A673 (cell line): ENCODE measurements at regions not wholly inside any gene's neighbourhood (a gene's known extent, or its start where the extent isn't known, plus 50 kb on each side); places are given as distances from the start of the nearest gene placed in this dataset.

ENCODE experiments used
- CTCF ChIP-seq: fragments of 300-800, 200-600 bp; sonication (generic); conservative IDR thresholded peaks from 2 replicates; pipeline ENCODE4 v1.5.1; 2017; ENCODE audit warnings: low read depth, mild to moderate bottlenecking, antibody characterized with exemption, low read length, moderate library complexity, mixed read lengths
- EZH2 ChIP-seq: fragments of 200-600 bp; sonication (generic); IDR thresholded peaks from 2 replicates; pipeline ENCODE4 v1.6.1; 2017; ENCODE audit warnings: borderline replicate concordance, low read depth, mild to moderate bottlenecking, mixed read lengths, antibody characterized with exemption, low read length; ENCODE audit not compliant: poor library complexity, severe bottlenecking

- TF ChIP-seq CTCF (no peak), EZH2 (no peak)
Observed at GRCh38 chrX:46366381-46367207, 178.6 kb downstream of the ZNF674 start.
